Trophoblast cell (in vitro differentiated cells and primary cell): ENCODE measurements at regions not wholly inside any gene's neighbourhood (a gene's known extent, or its start where the extent isn't known, plus 50 kb on each side); places are given as distances from the start of the nearest gene placed in this dataset.
A peak's percentile ranks its signal among the peaks of the same experiment; 100 is the strongest.

Source experiments
- DNase-seq, 2 donors: peaks; one replicate each; pipeline ENCODE4 v3.0.0-alpha.2; 2016
- H2AFZ ChIP-seq: 2 replicates; pipeline ENCODE4 v1.6.1; 2013; ENCODE audit warnings: low read length, moderate library complexity, mild to moderate bottlenecking; ENCODE audit not compliant: insufficient read depth, poor library complexity
- H2AK5ac ChIP-seq: 2 replicates; pipeline ENCODE4 v1.6.1; 2013; ENCODE audit warnings: mild to moderate bottlenecking, low read length
- H2BK120ac ChIP-seq: 2 replicates; pipeline ENCODE4 v1.6.1; 2013; ENCODE audit warnings: low read length, mild to moderate bottlenecking, moderate library complexity; ENCODE audit not compliant: insufficient read depth, poor library complexity
- H2BK12ac ChIP-seq: 2 replicates; pipeline ENCODE4 v1.6.1; 2013; ENCODE audit warnings: mild to moderate bottlenecking, low read length, moderate library complexity
- H2BK5ac ChIP-seq: 2 replicates; pipeline ENCODE4 v1.6.1; 2013; ENCODE audit warnings: low read length, low read depth, moderate library complexity, mild to moderate bottlenecking; ENCODE audit not compliant: poor library complexity
- H3K14ac ChIP-seq: 2 replicates; pipeline ENCODE4 v1.6.1; 2013; ENCODE audit warnings: mild to moderate bottlenecking, low read length
- H3K18ac ChIP-seq: 2 replicates; pipeline ENCODE4 v1.6.1; 2013; ENCODE audit warnings: mild to moderate bottlenecking, low read length
- H3K23ac ChIP-seq: 2 replicates; pipeline ENCODE4 v1.6.1; 2013; ENCODE audit warnings: low read length
- H3K27ac ChIP-seq: 2 replicates; pipeline ENCODE4 v1.5.1; 2013; ENCODE audit warnings: low read depth, mild to moderate bottlenecking, inconsistent platforms, low read length, moderate library complexity
- H3K27me3 ChIP-seq: 2 replicates; pipeline ENCODE4 v1.6.1; 2013; ENCODE audit warnings: inconsistent platforms, mild to moderate bottlenecking, low read length, moderate library complexity; ENCODE audit not compliant: insufficient read depth
- H3K36me3 ChIP-seq, 2 experiments: 1 replicate in 1 of 2; 2 replicates in 1 of 2; pipeline ENCODE4 v1.6.1; 2013; ENCODE audit warnings: low read length in 2 of 2, mild to moderate bottlenecking in 2 of 2, moderate library complexity in 1 of 2; ENCODE audit not compliant: insufficient read depth in 2 of 2, control insufficient read depth in 1 of 2
- H3K4ac ChIP-seq: 2 replicates; pipeline ENCODE4 v1.6.1; 2013; ENCODE audit warnings: low read depth, mild to moderate bottlenecking, low read length, moderate library complexity
- H3K4me1 ChIP-seq, 2 experiments: 1 replicate in 1 of 2; 2 replicates in 1 of 2; pipeline ENCODE4 v1.6.1; 2013; ENCODE audit warnings: low read length in 2 of 2, mild to moderate bottlenecking in 2 of 2, moderate library complexity in 1 of 2; ENCODE audit not compliant: insufficient read depth in 2 of 2, control insufficient read depth in 1 of 2
- H3K4me2 ChIP-seq: 2 replicates; pipeline ENCODE4 v1.6.1; 2013; ENCODE audit warnings: inconsistent platforms, mild to moderate bottlenecking, low read length, moderate library complexity
- H3K4me3 ChIP-seq: 2 replicates; pipeline ENCODE4 v1.5.1; 2013; ENCODE audit warnings: mild to moderate bottlenecking, low read depth, low read length, inconsistent platforms
- H3K79me1 ChIP-seq: one replicate; pipeline ENCODE4 v1.6.1; 2013; ENCODE audit warnings: low read length
- H3K79me2 ChIP-seq: 2 replicates; pipeline ENCODE4 v1.6.1; 2013; ENCODE audit warnings: low read length, mild to moderate bottlenecking; ENCODE audit not compliant: control insufficient read depth, insufficient read depth, poor library complexity
- H3K9ac ChIP-seq: 2 replicates; pipeline ENCODE4 v1.6.1; 2013; ENCODE audit warnings: mild to moderate bottlenecking, low read length
- H3K9me3 ChIP-seq: 2 replicates; pipeline ENCODE4 v1.6.1; 2013; ENCODE audit warnings: low read depth, mild to moderate bottlenecking, control low read depth, inconsistent platforms, low read length; ENCODE audit not compliant: insufficient read depth
- H4K12ac ChIP-seq: 2 replicates; pipeline ENCODE4 v1.6.1; 2013; ENCODE audit warnings: low read depth, mild to moderate bottlenecking, low read length, moderate library complexity
- H4K8ac ChIP-seq: 2 replicates; pipeline ENCODE4 v1.6.1; 2013; ENCODE audit warnings: low read depth, mild to moderate bottlenecking, low read length, moderate library complexity
- H4K91ac ChIP-seq: one replicate; pipeline ENCODE4 v1.6.1; 2013; ENCODE audit warnings: low read depth, mild to moderate bottlenecking, low read length, moderate library complexity
- WGBS: extraction: QIAGEN DNeasy Blood & Tissue Kit; methylation state at CpG from one replicate; pipeline ENCODE4 v1.1.7; 2013; ENCODE audit warnings: missing lambda C conversion rate; ENCODE audit not compliant: insufficient read length, insufficient coverage; ENCODE audit errors: extremely low coverage; 5-methylcytosine and 5-hydroxymethylcytosine counted together

GRCh38 chr11:71336176-71336995 is 84.0 kb upstream of the SHANK2 start:
- no CpG with 5 or more reads among the region's 9 CpGs for WGBS
- no peak overlapping the region for H4K12ac ChIP-seq
- no peak overlapping the region for H3K14ac ChIP-seq
- H3K9ac ChIP-seq: no peak overlapping the region
- no peak overlapping the region for H3K18ac ChIP-seq
- no peak overlapping the region for H2BK120ac ChIP-seq
- no peaks in the 10 kb centered on the region for H3K79me1 ChIP-seq
- H4K8ac ChIP-seq: no peak overlapping the region
- H2AFZ ChIP-seq: no peak overlapping the region
- H3K4me3 ChIP-seq: no peak overlapping the region
- H2BK12ac ChIP-seq: no peak overlapping the region
- no peaks in the 10 kb centered on the region for H3K36me3 ChIP-seq
- DNase-seq: peak in 1 of 2 donors; percentile 20
- H3K4ac ChIP-seq: no peak overlapping the region
- H3K79me2 ChIP-seq: no peaks in the 10 kb centered on the region
- H3K27me3 ChIP-seq: no peaks in the 10 kb centered on the region
- H3K27ac ChIP-seq: no peak overlapping the region
- no peak overlapping the region for H3K23ac ChIP-seq
- peaks cover 21% of the 10 kb centered on the region for H3K9me3 ChIP-seq
- no peak overlapping the region for H4K91ac ChIP-seq
- H3K4me1 ChIP-seq: no peaks in the 10 kb centered on the region
- H2BK5ac ChIP-seq: no peak overlapping the region
- H2AK5ac ChIP-seq: no peak overlapping the region
- no peak overlapping the region for H3K4me2 ChIP-seq

- H3K79me2 ChIP-seq: no peaks in the 10 kb centered on the region
- no peak overlapping the region for H4K8ac ChIP-seq
- H2AFZ ChIP-seq: no peak overlapping the region
- no peaks in the 10 kb centered on the region for H3K36me3 ChIP-seq
- no peak overlapping the region for H4K91ac ChIP-seq
- no peak overlapping the region for H2BK120ac ChIP-seq
- H3K9me3 ChIP-seq: peaks cover 21% of the 10 kb centered on the region
- no peak overlapping the region for H3K23ac ChIP-seq
- DNase-seq: no peak
- H3K79me1 ChIP-seq: no peaks in the 10 kb centered on the region
- H3K4me3 ChIP-seq: no peak overlapping the region
- H3K18ac ChIP-seq: no peak overlapping the region
- WGBS: no CpG with 5 or more reads among the region's 1 CpG
- H3K14ac ChIP-seq: no peak overlapping the region
- H2BK5ac ChIP-seq: no peak overlapping the region
- H3K4ac ChIP-seq: no peak overlapping the region
- H2AK5ac ChIP-seq: no peak overlapping the region
- no peaks in the 10 kb centered on the region for H3K4me1 ChIP-seq
- no peak overlapping the region for H3K27ac ChIP-seq
- no peak overlapping the region for H3K4me2 ChIP-seq
- no peak overlapping the region for H3K9ac ChIP-seq
- no peaks in the 10 kb centered on the region for H3K27me3 ChIP-seq
- no peak overlapping the region for H4K12ac ChIP-seq
- H2BK12ac ChIP-seq: no peak overlapping the region
These were observed 83.0 kb upstream of the SHANK2 start for GRCh38 chr11:71335371-71335770.

- Histone ChIP-seq H2AFZ (no peak overlapping the region), H2BK120ac (no peak overlapping the region), H3K27me3 (no peaks in the 10 kb centered on the region), H4K91ac (no peak overlapping the region), H3K18ac (no peak overlapping the region), H3K4ac (no peak overlapping the region), H3K79me2 (no peaks in the 10 kb centered on the region), H3K23ac (no peak overlapping the region), H4K12ac (no peak overlapping the region), H3K14ac (no peak overlapping the region), H3K36me3 (no peaks in the 10 kb centered on the region), H2BK12ac (no peak overlapping the region), H3K79me1 (no peaks in the 10 kb centered on the region), H3K9me3 (peaks cover 22% of the 10 kb centered on the region), H2AK5ac (no peak overlapping the region), H3K4me2 (no peak overlapping the region), H3K27ac (no peak overlapping the region), H3K9ac (no peak overlapping the region), H2BK5ac (no peak overlapping the region), H3K4me3 (no peak overlapping the region), H3K4me1 (no peaks in the 10 kb centered on the region), H4K8ac (no peak overlapping the region)
- no peak for DNase-seq
- WGBS: no CpG with 5 or more reads among the region's 1 CpG
These were observed 81.8 kb upstream of the SHANK2 start for GRCh38 chr11:71334191-71334590.

GRCh38 chr11:71333473-71333872 is 81.1 kb upstream of the SHANK2 start:
- Histone ChIP-seq H3K27ac (no peak overlapping the region), H2BK12ac (no peak overlapping the region), H2BK120ac (no peak overlapping the region), H3K4me1 (no peaks in the 10 kb centered on the region), H3K79me1 (no peaks in the 10 kb centered on the region), H2AFZ (no peak overlapping the region), H3K36me3 (no peaks in the 10 kb centered on the region), H2BK5ac (no peak overlapping the region), H3K23ac (no peak overlapping the region), H3K4me3 (peak overlapping the region; percentile 21), H3K79me2 (no peaks in the 10 kb centered on the region), H3K9ac (no peak overlapping the region), H3K18ac (no peak overlapping the region), H4K8ac (no peak overlapping the region), H3K14ac (no peak overlapping the region), H2AK5ac (no peak overlapping the region), H3K4me2 (no peak overlapping the region), H4K12ac (no peak overlapping the region), H3K9me3 (peaks cover 22% of the 10 kb centered on the region), H3K27me3 (no peaks in the 10 kb centered on the region), H4K91ac (no peak overlapping the region), H3K4ac (no peak overlapping the region)
- no CpG with 5 or more reads among the region's 6 CpGs for whole genome bisulfite sequencing
- no peak for DNase-seq
